Endothelial cell of umbilical vein (primary cell): ENCODE measurements at regions not wholly inside any gene's neighbourhood (a gene's known extent, or its start where the extent isn't known, plus 50 kb on each side); places are given as distances from the start of the nearest gene placed in this dataset.

ENCODE experiments used
- BruUV-seq: library from RNA; stranded (reverse); fragments of 400-500 nt; replicated peaks from 2 replicates; lab custom pipeline; 2021; lab: Mats Ljungman, UMichigan
- CTCF ChIA-PET: fragments of 300-600, 350-600 bp; sonication (Branson Sonifier 250); formaldehyde crosslinking; loops from one replicate; lab custom pipeline; 2021; ENCODE audit warnings: antibody characterized with exemption, inconsistent platforms; lab: Charles Lee
- POLR2A ChIA-PET: fragments of 300-600, 350-600 bp; sonication (Branson Sonifier 250); formaldehyde crosslinking; loops from one replicate; lab custom pipeline; 2021; ENCODE audit warnings: antibody characterized with exemption, inconsistent platforms; lab: Charles Lee
- DNase-seq: peaks from one replicate; pipeline ENCODE4 v3.0.0-alpha.2; 2011; ENCODE audit warnings: low read depth, low spot score
- FAIRE-seq: peaks from 2 replicates; lab custom pipeline; 2011; peaks lifted over from hg19 to GRCh38; lab: Jason Lieb, UNC
- H2AFZ ChIP-seq: 2 replicates; pipeline ENCODE4 v1.6.0; 2012; ENCODE audit warnings: low read depth, low read length, control low read depth, inconsistent platforms
- H3K27ac ChIP-seq: 2 replicates; pipeline ENCODE4 v1.5.1; 2011; ENCODE audit warnings: low read depth, mild to moderate bottlenecking, control low read depth, low read length, moderate library complexity; ENCODE audit not compliant: insufficient read depth
- H3K27me3 ChIP-seq, 2 experiments: 2 replicates each; pipeline versions ENCODE4 v1.6.0 to v1.6.1; 2011; ENCODE audit warnings: low read length in 2 of 2, mixed read lengths in 1 of 2; ENCODE audit not compliant: control insufficient read depth in 2 of 2, insufficient read depth in 2 of 2
- H3K36me3 ChIP-seq, 2 experiments: 2 replicates in 1 of 2; 3 replicates in 1 of 2; pipeline ENCODE4 v1.5.1; 2011; ENCODE audit warnings: low read length in 2 of 2, mild to moderate bottlenecking in 1 of 2, moderate library complexity in 1 of 2; ENCODE audit not compliant: control insufficient read depth in 2 of 2, insufficient read depth in 2 of 2; ENCODE audit errors: extremely low read depth in 1 of 2
- H3K4me1 ChIP-seq: 3 replicates; pipeline ENCODE4 v1.5.1; 2011; ENCODE audit warnings: mild to moderate bottlenecking, low read length; ENCODE audit not compliant: control insufficient read depth, insufficient read depth; ENCODE audit errors: extremely low read depth
- H3K4me2 ChIP-seq: 2 replicates; pipeline ENCODE4 v1.6.1; 2011; ENCODE audit warnings: low read length, control low read depth, mixed read lengths; ENCODE audit not compliant: insufficient read depth
- H3K4me3 ChIP-seq, 3 experiments: fragments of 200-600 bp in 1 of 3; sonication (generic), shearing (Covaris generic) in 1 of 3; replicated peaks in 1 of 3; 2 replicates each; pipeline ENCODE4 v1.5.1; 2011 to 2016; ENCODE audit warnings: control low read depth in 3 of 3, low read length in 3 of 3, mild to moderate bottlenecking in 2 of 3, inconsistent platforms in 1 of 3, low read depth in 1 of 3, moderate library complexity in 1 of 3; ENCODE audit not compliant: insufficient read depth in 1 of 3
- H3K79me2 ChIP-seq: 2 replicates; pipeline ENCODE4 v1.6.0; 2012; ENCODE audit warnings: low read length, inconsistent platforms; ENCODE audit not compliant: control insufficient read depth, insufficient read depth
- H3K9ac ChIP-seq: replicated peaks from 2 replicates; pipeline ENCODE3; 2011; ENCODE audit warnings: low read length, control low read depth; ENCODE audit not compliant: insufficient read depth; ENCODE audit errors: extremely low read depth
- H3K9me1 ChIP-seq: replicated peaks from 3 replicates; pipeline ENCODE4 v1.6.0; 2011; ENCODE audit warnings: mild to moderate bottlenecking, low read length; ENCODE audit not compliant: control insufficient read depth, insufficient read depth; ENCODE audit errors: extremely low read depth
- H3K9me3 ChIP-seq: replicated peaks from 2 replicates; pipeline ENCODE4 v1.5.1; 2012; ENCODE audit warnings: low read length, inconsistent platforms; ENCODE audit not compliant: control insufficient read depth, insufficient read depth
- H4K20me1 ChIP-seq: replicated peaks from 2 replicates; pipeline ENCODE3; 2011; ENCODE audit warnings: mild to moderate bottlenecking, low read length; ENCODE audit not compliant: control insufficient read depth, insufficient read depth; ENCODE audit errors: extremely low read depth
- EZH2 ChIP-seq: IDR thresholded peaks from 2 replicates; pipeline ENCODE4 v1.6.1; 2012; ENCODE audit warnings: borderline replicate concordance, low read depth, mild to moderate bottlenecking, moderate library complexity, low read length, inconsistent platforms; ENCODE audit not compliant: severe bottlenecking
- FOS ChIP-seq: IDR thresholded peaks from 2 replicates; pipeline ENCODE4 v1.6.1; 2011; ENCODE audit warnings: mild to moderate bottlenecking, low read length, moderate library complexity, borderline replicate concordance; ENCODE audit not compliant: insufficient read depth
- GATA2 ChIP-seq: IDR thresholded peaks from 2 replicates; pipeline ENCODE4 v1.7.0; 2011; ENCODE audit warnings: low read depth, mild to moderate bottlenecking, moderate library complexity, mixed read lengths, low read length; ENCODE audit not compliant: insufficient read length, insufficient read depth
- JUN ChIP-seq: IDR thresholded peaks from 2 replicates; pipeline ENCODE4 v1.6.1; 2011; ENCODE audit warnings: borderline replicate concordance, low read depth; ENCODE audit not compliant: insufficient read length, insufficient read depth
- MAX ChIP-seq: IDR thresholded peaks from 2 replicates; pipeline ENCODE4 v1.6.1; 2011; ENCODE audit not compliant: insufficient read depth, insufficient read length
- MYC ChIP-seq: IDR thresholded peaks from one replicate; pipeline ENCODE4 v1.6.1; 2011; ENCODE audit warnings: mild to moderate bottlenecking, low read depth, low read length
- POLR2A ChIP-seq: IDR thresholded peaks from 2 replicates; pipeline ENCODE4 v1.6.1; 2012; ENCODE audit warnings: low read depth, mild to moderate bottlenecking, control low read depth, low read length
- POLR2AphosphoS5 ChIP-seq: IDR thresholded peaks from 2 replicates; pipeline ENCODE4 v1.6.1; 2012; ENCODE audit warnings: low read depth, mild to moderate bottlenecking, control low read depth, low read length, moderate library complexity; ENCODE audit not compliant: insufficient read depth
- dilution Hi-C: fragments of 300-500 bp; cut with MboI; formaldehyde crosslinking; loops from one replicate; pipeline ENCODE4 v1.15.0; 2019; ENCODE audit warnings: low sequenced_read_pairs; ENCODE audit not compliant: extremely low pct_ligation_motif_present
- intact Hi-C: fragments of 100-400 bp; cut with micrococcal nuclease; formaldehyde crosslinking; loops from one replicate; pipeline ENCODE4 v1.10.0; 2022
- TF ChIP-seq, protein P1 (sequence below), 2 donors: IDR thresholded peaks; 1 replicate in 1 of 2; 2 replicates in 1 of 2; pipeline ENCODE4 v1.5.1; 2011; ENCODE audit warnings: low read length in 2 of 2, mild to moderate bottlenecking in 2 of 2, moderate library complexity in 2 of 2, control low read depth in 1 of 2, inconsistent platforms in 1 of 2, low read depth in 1 of 2; ENCODE audit not compliant: insufficient read depth in 1 of 2; ENCODE audit errors: extremely low read depth in 1 of 2

- Histone ChIP-seq H3K4me1 (no peaks in the 10 kb centered on the region), H3K4me2 (no peak overlapping the region), H3K36me3 (no peaks in the 10 kb centered on the region), H3K27ac (no peak overlapping the region), H3K4me3 (no peak overlapping the region), H4K20me1 (no peaks in the 10 kb centered on the region), H3K9me3 (no peaks in the 10 kb centered on the region), H3K9me1 (no peaks in the 10 kb centered on the region), H2AFZ (no peak overlapping the region), H3K9ac (no peak overlapping the region), H3K79me2 (no peaks in the 10 kb centered on the region), H3K27me3 (no peaks in the 10 kb centered on the region)
- FAIRE-seq: no peak
- ChIA-PET CTCF (interaction anchor here (1.2 kb wide), 1 partner anchor 45 kb away, joined by 3 read pairs; no protein-coding TSS in a partner anchor), POLR2A (no interaction called here)
- dilution Hi-C loops (no loop called here), intact Hi-C loops (no loop called here)
- no peak for DNase-seq
- TF ChIP-seq FOS: no peak
- no peak for TF ChIP-seq MYC
- BruUV-seq: no TSS peak
Measured at GRCh38 chr9:115972843-115973595, 180.6 kb upstream of the PAPPA start.

DNA sequence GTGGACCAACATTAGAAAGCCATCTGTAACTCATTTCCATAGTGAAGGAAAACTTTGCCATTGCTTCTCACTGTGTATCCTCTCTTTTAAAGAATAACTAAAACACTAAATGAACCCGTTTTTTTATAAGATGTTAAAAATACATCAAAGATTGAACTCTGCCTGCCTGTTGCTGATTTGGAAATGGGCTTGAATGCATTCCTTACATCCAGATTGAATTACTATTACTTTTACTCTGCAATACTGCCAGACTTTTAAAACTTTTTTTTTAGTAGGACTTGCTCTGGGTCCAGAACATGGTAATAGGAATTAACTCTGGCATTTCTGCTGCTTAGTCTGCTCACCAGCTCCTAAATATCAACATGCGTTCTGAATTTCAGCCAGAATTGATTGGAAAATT is 176.8 kb upstream of the PAPPA start:
- H3K36me3 ChIP-seq: no peaks in the 10 kb centered on the region
- CTCF ChIA-PET: no interaction called here
- no peak overlapping the region for H3K4me3 ChIP-seq
- no peaks in the 10 kb centered on the region for H3K9me1 ChIP-seq
- no peaks in the 10 kb centered on the region for H3K79me2 ChIP-seq
- DNase-seq (no peak), FAIRE-seq (no peak)
- no peaks in the 10 kb centered on the region for H4K20me1 ChIP-seq
- no peak overlapping the region for H3K27ac ChIP-seq
- dilution Hi-C loops: no loop called here
- intact Hi-C loops: no loop called here
- H3K9ac ChIP-seq: no peak overlapping the region
- no peaks in the 10 kb centered on the region for H3K4me1 ChIP-seq
- no TSS peak for BruUV-seq
- no peaks in the 10 kb centered on the region for H3K9me3 ChIP-seq
- no peak overlapping the region for H3K4me2 ChIP-seq
- no peaks in the 10 kb centered on the region for H3K27me3 ChIP-seq
- POLR2A ChIA-PET: no interaction called here
- TF ChIP-seq, protein P1, sequence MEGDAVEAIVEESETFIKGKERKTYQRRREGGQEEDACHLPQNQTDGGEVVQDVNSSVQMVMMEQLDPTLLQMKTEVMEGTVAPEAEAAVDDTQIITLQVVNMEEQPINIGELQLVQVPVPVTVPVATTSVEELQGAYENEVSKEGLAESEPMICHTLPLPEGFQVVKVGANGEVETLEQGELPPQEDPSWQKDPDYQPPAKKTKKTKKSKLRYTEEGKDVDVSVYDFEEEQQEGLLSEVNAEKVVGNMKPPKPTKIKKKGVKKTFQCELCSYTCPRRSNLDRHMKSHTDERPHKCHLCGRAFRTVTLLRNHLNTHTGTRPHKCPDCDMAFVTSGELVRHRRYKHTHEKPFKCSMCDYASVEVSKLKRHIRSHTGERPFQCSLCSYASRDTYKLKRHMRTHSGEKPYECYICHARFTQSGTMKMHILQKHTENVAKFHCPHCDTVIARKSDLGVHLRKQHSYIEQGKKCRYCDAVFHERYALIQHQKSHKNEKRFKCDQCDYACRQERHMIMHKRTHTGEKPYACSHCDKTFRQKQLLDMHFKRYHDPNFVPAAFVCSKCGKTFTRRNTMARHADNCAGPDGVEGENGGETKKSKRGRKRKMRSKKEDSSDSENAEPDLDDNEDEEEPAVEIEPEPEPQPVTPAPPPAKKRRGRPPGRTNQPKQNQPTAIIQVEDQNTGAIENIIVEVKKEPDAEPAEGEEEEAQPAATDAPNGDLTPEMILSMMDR (IDR thresholded peaks at IDR 0.05; ENCODE audit: extremely low read depth in 1 of 2, insufficient read depth in 1 of 2, low read depth in 1 of 2, low read length in 2 of 2): no peak
- TF ChIP-seq JUN (no peak), MYC (no peak), MAX (no peak), POLR2A (no peak), POLR2AphosphoS5 (no peak), GATA2 (no peak), EZH2 (no peak), FOS (no peak)
- no peak overlapping the region for H2AFZ ChIP-seq
